ENCODE measurements at regions not wholly inside any gene's neighbourhood (a gene's known extent, or its start where the extent isn't known, plus 50 kb on each side); places are given as distances from the start of the nearest gene placed in this dataset.

DNA sequence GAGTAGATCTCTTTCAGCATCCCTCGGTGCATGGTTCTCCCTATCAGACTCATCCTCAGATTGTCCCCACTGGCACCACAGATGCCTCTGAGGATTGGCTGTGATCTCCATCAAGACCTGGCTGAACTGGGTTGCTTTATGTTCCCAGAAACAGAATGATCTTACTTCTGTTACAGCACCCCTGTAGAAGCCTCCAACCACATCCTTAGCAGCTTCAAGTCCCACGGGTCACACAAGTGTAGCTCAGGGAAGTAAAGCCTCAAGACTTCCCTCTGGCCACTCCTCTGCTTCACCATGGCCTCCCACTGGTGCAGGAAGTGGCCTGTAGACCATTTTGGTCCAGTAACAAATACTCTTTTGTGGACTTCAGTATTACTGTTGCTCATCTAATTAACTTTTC is 566.4 kb upstream of the SUCLG2 start:
- Histone ChIP-seq H3K27ac (ENCODE audit: insufficient read depth, low read depth, low read length) (no peak overlapping the region), H3K79me2 (ENCODE audit: control insufficient read depth, insufficient read depth, low read length) (no peaks in the 10 kb centered on the region), H3K4me3 (replicated peaks in 1 of 3; ENCODE audit: insufficient read depth in 1 of 3, low read depth in 1 of 3, low read length in 3 of 3) (no peak overlapping the region), H2AFZ (ENCODE audit: low read depth, low read length) (no peak overlapping the region), H3K36me3 (ENCODE audit: control insufficient read depth in 2 of 2, extremely low read depth in 1 of 2, insufficient read depth in 2 of 2, low read length in 2 of 2) (no peaks in the 10 kb centered on the region), H3K27me3 (ENCODE audit: control insufficient read depth in 2 of 2, insufficient read depth in 2 of 2, low read length in 2 of 2) (no peaks in the 10 kb centered on the region), H3K9me1 (replicated peaks; ENCODE audit: control insufficient read depth, extremely low read depth, insufficient read depth, low read length) (no peaks in the 10 kb centered on the region), H3K4me1 (ENCODE audit: control insufficient read depth, extremely low read depth, insufficient read depth, low read length) (no peaks in the 10 kb centered on the region), H3K9ac (replicated peaks; ENCODE audit: extremely low read depth, insufficient read depth, low read length) (no peak overlapping the region), H4K20me1 (replicated peaks; ENCODE audit: control insufficient read depth, extremely low read depth, insufficient read depth, low read length) (no peaks in the 10 kb centered on the region), H3K9me3 (replicated peaks; ENCODE audit: control insufficient read depth, insufficient read depth, low read length) (no peaks in the 10 kb centered on the region), H3K4me2 (ENCODE audit: insufficient read depth, low read length) (no peak overlapping the region)
- no TSS peak for BruUV-seq (replicated peaks)
- DNase-seq (ENCODE audit: low read depth, low spot score) (no peak), FAIRE-seq (no peak)
- ChIA-PET CTCF (no interaction called here), POLR2A (no interaction called here)
- intact Hi-C loops (cut with micrococcal nuclease) = no loop called here
- dilution Hi-C loops (cut with MboI; ENCODE audit: extremely low pct_ligation_motif_present, low sequenced_read_pairs) = no loop called here
- TF ChIP-seq EZH2 (IDR thresholded peaks at IDR 0.05; ENCODE audit: borderline replicate concordance, low read depth, low read length, severe bottlenecking) (no peak), MYC (IDR thresholded peaks at IDR 0.05; ENCODE audit: low read depth, low read length) (no peak), POLR2A (IDR thresholded peaks at IDR 0.05; ENCODE audit: low read depth, low read length) (no peak), POLR2AphosphoS5 (IDR thresholded peaks at IDR 0.05; ENCODE audit: insufficient read depth, low read depth, low read length) (no peak), JUN (IDR thresholded peaks at IDR 0.05; ENCODE audit: borderline replicate concordance, insufficient read depth, insufficient read length, low read depth) (no peak)
- TF ChIP-seq, protein P1, sequence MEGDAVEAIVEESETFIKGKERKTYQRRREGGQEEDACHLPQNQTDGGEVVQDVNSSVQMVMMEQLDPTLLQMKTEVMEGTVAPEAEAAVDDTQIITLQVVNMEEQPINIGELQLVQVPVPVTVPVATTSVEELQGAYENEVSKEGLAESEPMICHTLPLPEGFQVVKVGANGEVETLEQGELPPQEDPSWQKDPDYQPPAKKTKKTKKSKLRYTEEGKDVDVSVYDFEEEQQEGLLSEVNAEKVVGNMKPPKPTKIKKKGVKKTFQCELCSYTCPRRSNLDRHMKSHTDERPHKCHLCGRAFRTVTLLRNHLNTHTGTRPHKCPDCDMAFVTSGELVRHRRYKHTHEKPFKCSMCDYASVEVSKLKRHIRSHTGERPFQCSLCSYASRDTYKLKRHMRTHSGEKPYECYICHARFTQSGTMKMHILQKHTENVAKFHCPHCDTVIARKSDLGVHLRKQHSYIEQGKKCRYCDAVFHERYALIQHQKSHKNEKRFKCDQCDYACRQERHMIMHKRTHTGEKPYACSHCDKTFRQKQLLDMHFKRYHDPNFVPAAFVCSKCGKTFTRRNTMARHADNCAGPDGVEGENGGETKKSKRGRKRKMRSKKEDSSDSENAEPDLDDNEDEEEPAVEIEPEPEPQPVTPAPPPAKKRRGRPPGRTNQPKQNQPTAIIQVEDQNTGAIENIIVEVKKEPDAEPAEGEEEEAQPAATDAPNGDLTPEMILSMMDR (IDR thresholded peaks at IDR 0.05; ENCODE audit: extremely low read depth in 1 of 2, insufficient read depth in 1 of 2, low read depth in 1 of 2, low read length in 2 of 2) = no peak
- TF ChIP-seq, protein P2, sequence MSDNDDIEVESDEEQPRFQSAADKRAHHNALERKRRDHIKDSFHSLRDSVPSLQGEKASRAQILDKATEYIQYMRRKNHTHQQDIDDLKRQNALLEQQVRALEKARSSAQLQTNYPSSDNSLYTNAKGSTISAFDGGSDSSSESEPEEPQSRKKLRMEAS (IDR thresholded peaks at IDR 0.05; ENCODE audit: insufficient read depth, insufficient read length) = no peak

DNA sequence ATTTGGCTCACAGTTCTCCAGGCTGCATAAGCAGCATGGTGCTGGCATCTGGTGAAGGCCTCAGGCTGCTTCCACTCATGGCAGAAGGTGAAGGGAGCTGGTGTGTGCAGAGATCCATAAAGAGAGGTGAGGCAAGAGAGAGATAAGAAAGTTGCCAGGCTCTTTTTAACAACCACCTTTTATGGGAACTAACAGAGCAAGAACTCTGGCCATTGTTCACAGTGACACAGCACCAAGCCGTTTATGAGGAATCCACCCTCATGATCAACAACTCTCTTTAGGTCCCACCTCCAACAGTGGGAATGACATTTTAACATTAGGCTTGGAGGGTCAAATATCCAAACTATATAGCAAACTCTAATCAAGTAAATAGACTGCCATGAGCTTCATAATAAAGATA is 557.2 kb upstream of the SUCLG2 start:
- no peak overlapping the region for H3K9ac ChIP-seq (replicated peaks; ENCODE audit: extremely low read depth, insufficient read depth, low read length)
- CTCF ChIA-PET = no interaction called here
- H3K9me1 ChIP-seq (replicated peaks; ENCODE audit: control insufficient read depth, extremely low read depth, insufficient read depth, low read length) = no peaks in the 10 kb centered on the region
- no peaks in the 10 kb centered on the region for H3K9me3 ChIP-seq (replicated peaks; ENCODE audit: control insufficient read depth, insufficient read depth, low read length)
- no peak overlapping the region for H3K4me2 ChIP-seq (ENCODE audit: insufficient read depth, low read length)
- no peak for TF ChIP-seq GATA2 (IDR thresholded peaks at IDR 0.05; ENCODE audit: insufficient read depth, insufficient read length, low read depth, low read length)
- TF ChIP-seq FOS (IDR thresholded peaks at IDR 0.05; ENCODE audit: borderline replicate concordance, insufficient read depth, low read length) = no peak
- no peak for TF ChIP-seq POLR2AphosphoS5 (IDR thresholded peaks at IDR 0.05; ENCODE audit: insufficient read depth, low read depth, low read length)
- no peak for TF ChIP-seq EZH2 (IDR thresholded peaks at IDR 0.05; ENCODE audit: borderline replicate concordance, low read depth, low read length, severe bottlenecking)
- no peak for TF ChIP-seq MYC (IDR thresholded peaks at IDR 0.05; ENCODE audit: low read depth, low read length)
- TF ChIP-seq, protein P2 (IDR thresholded peaks at IDR 0.05; ENCODE audit: insufficient read depth, insufficient read length) = no peak
- no TSS peak for BruUV-seq (replicated peaks)
- intact Hi-C loops (cut with micrococcal nuclease) (no loop called here), dilution Hi-C loops (cut with MboI; ENCODE audit: extremely low pct_ligation_motif_present, low sequenced_read_pairs) (no loop called here)
- no peaks in the 10 kb centered on the region for H3K4me1 ChIP-seq (ENCODE audit: control insufficient read depth, extremely low read depth, insufficient read depth, low read length)
- no peak overlapping the region for H3K4me3 ChIP-seq (replicated peaks in 1 of 3; ENCODE audit: insufficient read depth in 1 of 3, low read depth in 1 of 3, low read length in 3 of 3)
- POLR2A ChIA-PET = no interaction called here
- no peaks in the 10 kb centered on the region for H3K79me2 ChIP-seq (ENCODE audit: control insufficient read depth, insufficient read depth, low read length)
- H3K36me3 ChIP-seq (ENCODE audit: control insufficient read depth in 2 of 2, extremely low read depth in 1 of 2, insufficient read depth in 2 of 2, low read length in 2 of 2) = no peaks in the 10 kb centered on the region
- H2AFZ ChIP-seq (ENCODE audit: low read depth, low read length) = no peak overlapping the region
- H3K27ac ChIP-seq (ENCODE audit: insufficient read depth, low read depth, low read length) = no peak overlapping the region
- H4K20me1 ChIP-seq (replicated peaks; ENCODE audit: control insufficient read depth, extremely low read depth, insufficient read depth, low read length) = no peaks in the 10 kb centered on the region
- DNase-seq (ENCODE audit: low read depth, low spot score) (no peak), FAIRE-seq (no peak)
- H3K27me3 ChIP-seq (ENCODE audit: control insufficient read depth in 2 of 2, insufficient read depth in 2 of 2, low read length in 2 of 2) = no peaks in the 10 kb centered on the region

Measured in endothelial cell of umbilical vein (primary cell).